K562 (cell line): ENCODE measurements at regions not wholly inside any gene's neighbourhood (a gene's known extent, or its start where the extent isn't known, plus 50 kb on each side); places are given as distances from the start of the nearest gene placed in this dataset.

Experiments used
- AFF1 ChIP-seq, 2 experiments: fragments of 450-650 bp; IDR thresholded peaks; 2 replicates each; pipeline ENCODE4 v1.6.1; 2018; ENCODE audit warnings: mild to moderate bottlenecking in 2 of 2, low read depth in 1 of 2; ENCODE audit not compliant: partially characterized antibody in 2 of 2
- ARHGAP35 ChIP-seq: fragments of 450-650 bp; IDR thresholded peaks from 2 replicates; pipeline ENCODE4 v1.6.1; 2018; ENCODE audit not compliant: partially characterized antibody
- ARID4B ChIP-seq: sonication (generic); formaldehyde crosslinking; IDR thresholded peaks from 2 replicates; pipeline ENCODE4 v1.8.0; 2022; ENCODE audit warnings: mild to moderate bottlenecking, missing genetic modification reagents
- CEBPB ChIP-seq: fragments of 450-650 bp; IDR thresholded peaks from 2 replicates; pipeline ENCODE4 v1.6.1; 2016; ENCODE audit warnings: missing genetic modification characterization, missing compliant biosample characterization
- HINFP ChIP-seq: fragments of 450-650 bp; conservative IDR thresholded peaks from 2 replicates; pipeline ENCODE4 v1.6.1; 2016; ENCODE audit warnings: missing genetic modification characterization, low read depth, mild to moderate bottlenecking, control low read depth, missing compliant biosample characterization
- PHB2 ChIP-seq: fragments of 450-650 bp; IDR thresholded peaks from 2 replicates; pipeline ENCODE4 v1.6.1; 2017; ENCODE audit warnings: low read depth
- RFX1 ChIP-seq: fragments of 450-650 bp; IDR thresholded peaks from 2 replicates; pipeline ENCODE4 v1.6.1; 2016; ENCODE audit warnings: mild to moderate bottlenecking, moderate library complexity
- SMAD3 ChIP-seq: fragments of 450-650 bp; formaldehyde crosslinking; conservative IDR thresholded peaks from 2 replicates; pipeline ENCODE4 v1.4.0; 2020; ENCODE audit warnings: mild to moderate bottlenecking
- TSHZ1 ChIP-seq: fragments of 250-450 bp; sonication (Bioruptor Pico); IDR thresholded peaks from 2 replicates; pipeline ENCODE4 v1.4.0; 2020; ENCODE audit warnings: mild to moderate bottlenecking, moderate library complexity
- XRCC4 ChIP-seq: IDR thresholded peaks from one replicate; pipeline ENCODE4 v1.6.1; 2011; ENCODE audit not compliant: insufficient read depth, insufficient read length; ENCODE audit errors: extremely low read depth
- ZNF780A ChIP-seq: fragments of 250-450 bp; sonication (Bioruptor Pico); IDR thresholded peaks from 2 replicates; pipeline ENCODE4 v1.5.0; 2021; ENCODE audit warnings: mild to moderate bottlenecking
- ZNF79 ChIP-seq: fragments of 250-450 bp; sonication (Bioruptor Pico); IDR thresholded peaks from 2 replicates; pipeline ENCODE4 v1.4.0; 2020; ENCODE audit warnings: low read depth, mild to moderate bottlenecking, moderate library complexity

GRCh38 chr2:36052819-36053218 is 302.8 kb upstream of the CRIM1 start (continued):
- TF ChIP-seq AFF1 (IDR thresholded peaks at IDR 0.05; ENCODE audit: low read depth in 1 of 2, partially characterized antibody in 2 of 2) (no peak), CEBPB (tag) (no peak), ARID4B (CRISPR knock-in tag) (no peak), HINFP (no peak), ZNF780A (CRISPR knock-in tag) (no peak), SMAD3 (CRISPR knock-in tag) (no peak), TSHZ1 (CRISPR knock-in tag) (no peak), XRCC4 (no peak), PHB2 (no peak), RFX1 (no peak), ARHGAP35 (no peak), ZNF79 (no peak)
